ENCODE measurements at regions not wholly inside any gene's neighbourhood (a gene's known extent, or its start where the extent isn't known, plus 50 kb on each side); places are given as distances from the start of the nearest gene placed in this dataset.

DNA sequence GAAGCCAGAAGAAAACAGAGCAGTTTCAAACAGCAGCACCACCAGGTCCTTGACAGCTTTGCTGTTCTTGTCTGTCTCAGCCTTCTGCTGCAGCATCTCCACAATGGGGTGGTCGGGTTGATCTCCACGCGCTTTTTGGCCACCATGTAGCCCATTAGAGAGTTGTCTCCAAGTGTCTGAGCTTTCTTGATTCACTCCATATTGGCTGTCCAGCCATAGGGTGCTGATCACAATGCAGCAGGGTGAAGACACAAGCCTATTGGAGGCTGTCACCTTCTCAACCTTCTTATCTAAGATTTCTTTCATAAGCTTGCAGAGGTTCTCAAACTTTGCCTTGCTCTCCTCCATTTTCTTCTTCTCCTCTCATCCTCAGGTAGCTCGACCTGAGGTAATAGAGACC, 175.4 kb upstream of the S100G start:
- Histone ChIP-seq H3K4me3 (ENCODE audit: low read length) (no peak overlapping the region), H3K9me3 (ENCODE audit: control insufficient read depth, low read depth, low read length) (no peaks in the 10 kb centered on the region), H3K36me3 (ENCODE audit: control insufficient read depth, low read depth, low read length) (no peaks in the 10 kb centered on the region), H3K9ac (ENCODE audit: low read length) (no peak overlapping the region), H3K27me3 (ENCODE audit: control insufficient read depth, insufficient read depth, low read length) (no peaks in the 10 kb centered on the region), H3K4me1 (ENCODE audit: control insufficient read depth, low read depth, low read length) (no peaks in the 10 kb centered on the region), H3K27ac (ENCODE audit: low read length) (no peak overlapping the region)

GRCh38 chrX:16476009-16476408, 173.9 kb upstream of the S100G start:
- Histone ChIP-seq H3K27me3 (ENCODE audit: control insufficient read depth, insufficient read depth, low read length) (no peaks in the 10 kb centered on the region), H3K9ac (ENCODE audit: low read length) (no peak overlapping the region), H3K4me3 (ENCODE audit: low read length) (no peak overlapping the region), H3K9me3 (ENCODE audit: control insufficient read depth, low read depth, low read length) (no peaks in the 10 kb centered on the region), H3K27ac (ENCODE audit: low read length) (no peak overlapping the region), H3K4me1 (ENCODE audit: control insufficient read depth, low read depth, low read length) (no peaks in the 10 kb centered on the region), H3K36me3 (ENCODE audit: control insufficient read depth, low read depth, low read length) (no peaks in the 10 kb centered on the region)

DNA sequence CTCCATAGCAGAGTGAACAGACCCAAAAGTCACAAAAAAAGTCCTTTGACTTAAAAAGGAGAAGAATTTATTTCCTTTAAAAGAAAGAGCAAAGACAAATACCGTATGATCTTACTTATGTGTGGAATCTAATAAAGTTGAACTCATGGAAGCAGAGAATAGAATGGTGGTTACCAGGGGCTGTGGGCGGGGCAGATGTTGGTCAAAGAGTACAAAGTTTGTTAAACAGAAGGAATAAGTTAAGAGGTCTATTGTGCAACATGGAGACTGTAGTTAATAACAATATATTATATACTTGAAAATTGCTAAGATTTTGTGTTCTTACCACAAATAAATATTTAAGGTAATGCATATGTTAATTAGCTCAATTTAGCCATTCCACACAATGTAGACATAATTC, 173.3 kb upstream of the S100G start:
- H3K27me3 ChIP-seq (ENCODE audit: control insufficient read depth, insufficient read depth, low read length), result no peaks in the 10 kb centered on the region
- no peaks in the 10 kb centered on the region for H3K36me3 ChIP-seq (ENCODE audit: control insufficient read depth, low read depth, low read length)
- no peak overlapping the region for H3K27ac ChIP-seq (ENCODE audit: low read length)
- no peaks in the 10 kb centered on the region for H3K4me1 ChIP-seq (ENCODE audit: control insufficient read depth, low read depth, low read length)
- no peak overlapping the region for H3K9ac ChIP-seq (ENCODE audit: low read length)
- no peak overlapping the region for H3K4me3 ChIP-seq (ENCODE audit: low read length)
- no peaks in the 10 kb centered on the region for H3K9me3 ChIP-seq (ENCODE audit: control insufficient read depth, low read depth, low read length)

- Histone ChIP-seq H3K9ac (ENCODE audit: low read length) (no peak overlapping the region), H3K4me1 (ENCODE audit: control insufficient read depth, low read depth, low read length) (peaks cover 8% of the 10 kb centered on the region), H3K27me3 (ENCODE audit: control insufficient read depth, insufficient read depth, low read length) (no peaks in the 10 kb centered on the region), H3K9me3 (ENCODE audit: control insufficient read depth, low read depth, low read length) (no peaks in the 10 kb centered on the region), H3K4me3 (ENCODE audit: low read length) (no peak overlapping the region), H3K27ac (ENCODE audit: low read length) (no peak overlapping the region), H3K36me3 (ENCODE audit: control insufficient read depth, low read depth, low read length) (no peaks in the 10 kb centered on the region)
Observed at GRCh38 chrX:16479206-16479869, 170.6 kb upstream of the S100G start.

GRCh38 chrX:16480049-16480448, 169.9 kb upstream of the S100G start:
- Histone ChIP-seq H3K27ac (ENCODE audit: low read length) (no peak overlapping the region), H3K36me3 (ENCODE audit: control insufficient read depth, low read depth, low read length) (no peaks in the 10 kb centered on the region), H3K27me3 (ENCODE audit: control insufficient read depth, insufficient read depth, low read length) (no peaks in the 10 kb centered on the region), H3K9me3 (ENCODE audit: control insufficient read depth, low read depth, low read length) (no peaks in the 10 kb centered on the region), H3K4me3 (ENCODE audit: low read length) (no peak overlapping the region), H3K4me1 (ENCODE audit: control insufficient read depth, low read depth, low read length) (peaks cover 8% of the 10 kb centered on the region), H3K9ac (ENCODE audit: low read length) (no peak overlapping the region)

DNA sequence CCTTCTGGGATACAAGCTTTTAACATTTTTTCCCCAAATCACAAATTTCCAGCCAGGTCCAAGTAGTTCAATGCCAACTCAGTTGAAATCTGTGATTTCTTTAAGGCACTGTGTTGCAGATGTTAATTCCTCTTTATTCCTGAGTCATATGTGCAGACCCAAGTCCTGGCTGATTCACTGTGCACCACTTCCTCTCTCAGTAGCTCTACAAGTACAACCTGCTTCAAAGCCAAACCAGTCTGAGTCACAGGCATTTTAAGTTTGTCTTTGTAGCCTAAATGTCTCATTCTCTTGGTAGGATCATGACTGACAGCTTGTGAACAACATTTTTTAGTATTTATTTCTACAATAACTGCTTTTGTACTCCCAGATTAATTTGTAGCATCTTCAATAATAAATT, 165.6 kb upstream of the S100G start:
- H3K27ac ChIP-seq (ENCODE audit: low read length), result no peak overlapping the region
- H3K27me3 ChIP-seq (ENCODE audit: control insufficient read depth, insufficient read depth, low read length), result no peaks in the 10 kb centered on the region
- no peaks in the 10 kb centered on the region for H3K36me3 ChIP-seq (ENCODE audit: control insufficient read depth, low read depth, low read length)
- peaks cover 8% of the 10 kb centered on the region for H3K4me1 ChIP-seq (ENCODE audit: control insufficient read depth, low read depth, low read length)
- no peak overlapping the region for H3K4me3 ChIP-seq (ENCODE audit: low read length)
- H3K9ac ChIP-seq (ENCODE audit: low read length), result no peak overlapping the region
- H3K9me3 ChIP-seq (ENCODE audit: control insufficient read depth, low read depth, low read length), result no peaks in the 10 kb centered on the region

DNA sequence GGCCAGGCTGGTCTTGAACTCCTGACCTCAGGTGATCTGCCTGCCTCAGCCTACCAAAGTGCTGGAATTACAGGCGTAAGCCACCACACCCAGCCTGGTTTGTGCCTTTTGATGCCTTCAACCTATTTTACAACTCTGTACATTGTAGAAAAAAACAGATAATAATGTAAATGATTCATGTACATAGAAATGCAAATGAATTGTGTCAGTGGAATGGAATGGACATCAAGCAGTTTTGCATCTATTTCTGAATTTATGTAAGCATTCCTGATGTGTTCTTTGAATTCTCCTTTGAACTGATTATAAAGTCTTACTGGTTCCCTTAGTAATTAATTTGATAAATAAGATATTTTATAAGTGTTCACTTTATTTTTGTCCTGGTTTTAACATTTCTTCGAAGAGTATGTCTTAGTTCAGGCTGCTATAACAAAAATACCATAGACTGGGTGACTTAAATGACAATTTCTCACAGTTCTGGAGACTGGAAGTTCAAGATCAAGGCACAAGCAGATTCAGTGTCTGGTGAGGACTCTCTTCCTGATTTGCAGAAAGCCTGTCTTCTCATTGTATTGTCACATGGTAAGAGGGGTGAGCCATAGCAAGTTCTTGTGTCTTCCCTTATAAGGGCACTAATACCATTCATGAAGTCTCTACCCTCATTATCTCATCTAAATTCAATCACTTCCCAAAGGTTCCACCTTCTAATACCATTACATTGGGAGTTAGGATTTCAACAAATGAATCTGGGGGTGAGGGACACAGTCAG, 162.2 kb upstream of the S100G start:
- Histone ChIP-seq H3K27me3 (ENCODE audit: control insufficient read depth, insufficient read depth, low read length) (no peaks in the 10 kb centered on the region), H3K9ac (ENCODE audit: low read length) (no peak overlapping the region), H3K9me3 (ENCODE audit: control insufficient read depth, low read depth, low read length) (no peaks in the 10 kb centered on the region), H3K4me3 (ENCODE audit: low read length) (no peak overlapping the region), H3K4me1 (ENCODE audit: control insufficient read depth, low read depth, low read length) (peaks cover 14% of the 10 kb centered on the region), H3K36me3 (ENCODE audit: control insufficient read depth, low read depth, low read length) (no peaks in the 10 kb centered on the region), H3K27ac (ENCODE audit: low read length) (no peak overlapping the region)

- no peak overlapping the region for H3K9ac ChIP-seq (ENCODE audit: low read length)
- no peak overlapping the region for H3K27ac ChIP-seq (ENCODE audit: low read length)
- no peaks in the 10 kb centered on the region for H3K27me3 ChIP-seq (ENCODE audit: control insufficient read depth, insufficient read depth, low read length)
- no peaks in the 10 kb centered on the region for H3K36me3 ChIP-seq (ENCODE audit: control insufficient read depth, low read depth, low read length)
- no peak overlapping the region for H3K4me3 ChIP-seq (ENCODE audit: low read length)
- H3K4me1 ChIP-seq (ENCODE audit: control insufficient read depth, low read depth, low read length), result peaks cover 7% of the 10 kb centered on the region
- H3K9me3 ChIP-seq (ENCODE audit: control insufficient read depth, low read depth, low read length), result no peaks in the 10 kb centered on the region
Observed at GRCh38 chrX:16488959-16489358, 161.0 kb upstream of the S100G start.

DNA sequence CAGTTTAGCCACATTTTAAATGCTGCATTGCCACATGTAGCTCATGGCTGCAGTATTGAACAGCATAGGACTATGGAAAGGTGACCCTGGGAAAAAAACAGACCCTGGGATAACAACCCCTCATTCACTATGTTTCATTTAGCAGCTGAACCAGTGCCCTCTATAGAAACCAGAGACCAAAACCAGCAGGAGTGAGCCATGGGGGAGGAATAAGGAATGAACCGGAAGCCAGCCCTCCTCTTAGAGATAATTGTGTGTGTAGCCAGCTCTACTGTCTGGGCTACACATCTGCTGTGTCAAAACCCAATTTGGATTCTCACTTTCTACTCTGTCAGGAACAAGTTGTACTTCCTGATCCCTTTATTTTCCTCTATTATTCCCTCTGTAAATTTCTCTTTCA, 158.5 kb upstream of the S100G start:
- Histone ChIP-seq H3K4me3 (ENCODE audit: low read length) (no peak overlapping the region), H3K9me3 (ENCODE audit: control insufficient read depth, low read depth, low read length) (no peaks in the 10 kb centered on the region), H3K9ac (ENCODE audit: low read length) (no peak overlapping the region), H3K27ac (ENCODE audit: low read length) (no peak overlapping the region), H3K4me1 (ENCODE audit: control insufficient read depth, low read depth, low read length) (peaks cover 10% of the 10 kb centered on the region), H3K36me3 (ENCODE audit: control insufficient read depth, low read depth, low read length) (no peaks in the 10 kb centered on the region), H3K27me3 (ENCODE audit: control insufficient read depth, insufficient read depth, low read length) (no peaks in the 10 kb centered on the region)

DNA sequence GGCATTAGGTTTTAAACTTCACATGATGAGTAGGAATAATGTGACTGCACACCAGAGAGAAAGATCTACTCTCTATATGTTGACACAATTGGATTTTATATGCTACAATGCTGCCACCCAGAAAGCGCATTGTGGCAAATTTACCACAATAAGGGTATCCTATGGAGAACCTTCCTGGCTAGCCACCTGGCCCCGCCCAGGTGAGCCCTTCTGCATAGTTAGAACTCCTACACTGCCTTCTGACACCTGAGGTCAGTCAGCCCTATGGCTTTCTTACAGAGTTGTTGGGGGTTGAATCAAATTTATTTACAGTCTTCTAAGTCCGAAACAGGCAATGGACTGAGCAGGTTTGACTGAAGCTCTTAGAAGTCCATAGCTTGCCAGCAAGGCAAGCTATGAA, 153.8 kb upstream of the S100G start:
- Histone ChIP-seq H3K4me1 (ENCODE audit: control insufficient read depth, low read depth, low read length) (peaks cover 13% of the 10 kb centered on the region), H3K4me3 (ENCODE audit: low read length) (no peak overlapping the region), H3K27me3 (ENCODE audit: control insufficient read depth, insufficient read depth, low read length) (no peaks in the 10 kb centered on the region), H3K27ac (ENCODE audit: low read length) (no peak overlapping the region), H3K9me3 (ENCODE audit: control insufficient read depth, low read depth, low read length) (no peaks in the 10 kb centered on the region), H3K36me3 (ENCODE audit: control insufficient read depth, low read depth, low read length) (no peaks in the 10 kb centered on the region), H3K9ac (ENCODE audit: low read length) (no peak overlapping the region)

- H3K27ac ChIP-seq (ENCODE audit: low read length), result no peak overlapping the region
Observed at GRCh38 chrX:16511796-16512776, 137.9 kb upstream of the S100G start.

More at GRCh38 chrX:16511796-16512776, 137.9 kb upstream of the S100G start:
- Histone ChIP-seq H3K27me3 (ENCODE audit: control insufficient read depth, insufficient read depth, low read length) (no peaks in the 10 kb centered on the region), H3K9ac (ENCODE audit: low read length) (no peak overlapping the region), H3K4me3 (ENCODE audit: low read length) (no peak overlapping the region), H3K9me3 (ENCODE audit: control insufficient read depth, low read depth, low read length) (no peaks in the 10 kb centered on the region), H3K4me1 (ENCODE audit: control insufficient read depth, low read depth, low read length) (peaks cover 13% of the 10 kb centered on the region), H3K36me3 (ENCODE audit: control insufficient read depth, low read depth, low read length) (no peaks in the 10 kb centered on the region)
